Spleen (tissue), 11 donors: ENCODE measurements at regions not wholly inside any gene's neighbourhood (a gene's known extent, or its start where the extent isn't known, plus 50 kb on each side); places are given as distances from the start of the nearest gene placed in this dataset.

Experiments
- DNase-seq: peaks from one replicate; pipeline ENCODE4 v3.0.0-alpha.2; 2020
- H3K27ac ChIP-seq, 8 donors: fragments of 200-600 bp; sonication (generic) in 7 of 8; 1 replicate in 4 of 8; 2 replicates in 4 of 8; pipeline versions ENCODE4 v1.5.0 to v1.8.0; 2016 to 2021; ENCODE audit warnings: inconsistent platforms in 4 of 8, mild to moderate bottlenecking in 4 of 8, moderate library complexity in 1 of 8
- H3K27me3 ChIP-seq, 7 donors: fragments of 200-600 bp; sonication (generic) in 6 of 7; replicated peaks in 1 of 7; 1 replicate in 4 of 7; 2 replicates in 3 of 7; pipeline versions ENCODE4 v1.5.0 to v1.8.0; 2016 to 2021; ENCODE audit warnings: inconsistent platforms in 3 of 7, mild to moderate bottlenecking in 1 of 7
- H3K36me3 ChIP-seq, 6 donors: fragments of 200-600 bp; sonication (generic) in 5 of 6; 1 replicate in 4 of 6; 2 replicates in 2 of 6; pipeline versions ENCODE4 v1.5.0 to v1.8.0; 2016 to 2021; ENCODE audit warnings: inconsistent platforms in 2 of 6
- H3K4me1 ChIP-seq, 6 donors: fragments of 200-600 bp; sonication (generic) in 5 of 6; 1 replicate in 3 of 6; 2 replicates in 3 of 6; pipeline versions ENCODE4 v1.5.0 to v1.8.0; 2016 to 2021; ENCODE audit warnings: inconsistent platforms in 3 of 6
- H3K4me3 ChIP-seq, 8 donors: fragments of 200-600 bp; sonication (generic) in 7 of 8; 1 replicate in 4 of 8; 2 replicates in 4 of 8; pipeline versions ENCODE4 v1.5.0 to v1.8.0; 2016 to 2021; ENCODE audit warnings: inconsistent platforms in 4 of 8, mild to moderate bottlenecking in 4 of 8, moderate library complexity in 2 of 8
- H3K9me3 ChIP-seq, 8 donors: fragments of 200-600 bp; sonication (generic) in 7 of 8; 1 replicate in 4 of 8; 2 replicates in 4 of 8; pipeline versions ENCODE4 v1.5.0 to v1.8.0; 2016 to 2021; ENCODE audit warnings: inconsistent platforms in 4 of 8
- POLR2A ChIP-seq, 3 donors: fragments of 450-650 bp; IDR thresholded peaks; one replicate each; pipeline ENCODE4 v1.5.1; 2017; ENCODE audit warnings: antibody characterized with exemption in 3 of 3, mild to moderate bottlenecking in 1 of 3
- POLR2AphosphoS5 ChIP-seq, 3 donors: sonication (generic); formaldehyde crosslinking; IDR thresholded peaks; one replicate each; pipeline ENCODE4 v1.5.1; 2017; ENCODE audit warnings: antibody characterized with exemption in 3 of 3
- WGBS, 5 donors: extraction: QIAGEN DNeasy Blood & Tissue Kit in 3 of 5; methylation state at CpG; one replicate each; pipeline versions ENCODE4 v1.1.5 to v1.1.7; 2013 to 2018; 5-methylcytosine and 5-hydroxymethylcytosine counted together
- intact Hi-C: fragments of 100-400 bp; cut with DNase I; formaldehyde crosslinking; loops from one replicate; pipeline ENCODE4 v1.15.0; 2023; ENCODE audit warnings: low total_unique reads
- TF ChIP-seq, protein P1 (sequence below), 11 experiments: fragments of 200-600 bp in 7 of 11; fragments of 450-650 bp in 4 of 11; sonication (generic) in 4 of 11; IDR thresholded peaks in 8 of 11; conservative IDR thresholded peaks in 3 of 11; 1 replicate in 7 of 11; 2 replicates in 4 of 11; pipeline versions ENCODE4 v1.4.0 to v1.8.0; 2016 to 2021; ENCODE audit warnings: antibody characterized with exemption in 11 of 11, inconsistent platforms in 4 of 11, mild to moderate bottlenecking in 1 of 11
- donor health status: healthy with polysubstance abuse.
- donor health status: DM: no; HTN: no; CAD: no; lungs with moderate emphysema.
- donor health status: DM: no; HTN: no; CAD: no.
- donor health status: Bipolar disorder and iron deficiency.
- donor health status: healthy.
- donor health status: DM: no; HTN: no; CAD: no.
- donor health status: DM: yes; HTN: yes; CAD: no.

DNA sequence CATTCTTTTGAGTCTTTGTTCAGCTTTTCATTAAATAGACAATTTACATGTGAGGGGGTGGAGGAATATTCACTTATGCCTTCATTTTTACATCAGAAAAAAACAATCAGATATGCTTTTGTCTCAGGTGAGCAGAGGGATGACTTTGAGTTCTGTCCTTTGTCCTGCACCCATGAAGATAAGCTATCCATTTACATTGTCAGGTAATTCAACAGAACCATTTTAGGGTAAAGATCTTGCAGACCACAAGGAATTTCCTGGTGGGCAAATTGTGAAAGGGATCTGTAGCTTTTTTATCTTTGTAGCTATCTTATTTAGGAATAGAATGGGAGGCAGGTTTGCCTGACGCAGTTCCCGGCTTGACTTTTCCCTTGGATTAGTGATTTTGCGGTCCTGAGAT, 242.7 kb upstream of the IRF2BP2 start:
- intact Hi-C loops: no loop called here
- Histone ChIP-seq H3K4me3 (no peak overlapping the region), H3K9me3 (no peaks in the 10 kb centered on the region), H3K4me1 (peaks cover 12 to 50% (median 25%) of the 10 kb centered on the region in 6 donors), H3K27ac (no peak overlapping the region), H3K36me3 (no peaks in the 10 kb centered on the region), H3K27me3 (no peaks in the 10 kb centered on the region)
- 97 to 99% (median 99%) methylated on average over 3 of the region's 3 CpGs for WGBS, 5 donors
- DNase-seq: no peak
- TF ChIP-seq POLR2A (IDR thresholded peaks at IDR 0.05) (no peak), POLR2AphosphoS5 (IDR thresholded peaks at IDR 0.05) (no peak)
- TF ChIP-seq, protein P1, sequence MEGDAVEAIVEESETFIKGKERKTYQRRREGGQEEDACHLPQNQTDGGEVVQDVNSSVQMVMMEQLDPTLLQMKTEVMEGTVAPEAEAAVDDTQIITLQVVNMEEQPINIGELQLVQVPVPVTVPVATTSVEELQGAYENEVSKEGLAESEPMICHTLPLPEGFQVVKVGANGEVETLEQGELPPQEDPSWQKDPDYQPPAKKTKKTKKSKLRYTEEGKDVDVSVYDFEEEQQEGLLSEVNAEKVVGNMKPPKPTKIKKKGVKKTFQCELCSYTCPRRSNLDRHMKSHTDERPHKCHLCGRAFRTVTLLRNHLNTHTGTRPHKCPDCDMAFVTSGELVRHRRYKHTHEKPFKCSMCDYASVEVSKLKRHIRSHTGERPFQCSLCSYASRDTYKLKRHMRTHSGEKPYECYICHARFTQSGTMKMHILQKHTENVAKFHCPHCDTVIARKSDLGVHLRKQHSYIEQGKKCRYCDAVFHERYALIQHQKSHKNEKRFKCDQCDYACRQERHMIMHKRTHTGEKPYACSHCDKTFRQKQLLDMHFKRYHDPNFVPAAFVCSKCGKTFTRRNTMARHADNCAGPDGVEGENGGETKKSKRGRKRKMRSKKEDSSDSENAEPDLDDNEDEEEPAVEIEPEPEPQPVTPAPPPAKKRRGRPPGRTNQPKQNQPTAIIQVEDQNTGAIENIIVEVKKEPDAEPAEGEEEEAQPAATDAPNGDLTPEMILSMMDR (IDR thresholded peaks at IDR 0.05 in 8 of 11, conservative IDR thresholded peaks at IDR 0.05 in 3 of 11): no peak

DNA sequence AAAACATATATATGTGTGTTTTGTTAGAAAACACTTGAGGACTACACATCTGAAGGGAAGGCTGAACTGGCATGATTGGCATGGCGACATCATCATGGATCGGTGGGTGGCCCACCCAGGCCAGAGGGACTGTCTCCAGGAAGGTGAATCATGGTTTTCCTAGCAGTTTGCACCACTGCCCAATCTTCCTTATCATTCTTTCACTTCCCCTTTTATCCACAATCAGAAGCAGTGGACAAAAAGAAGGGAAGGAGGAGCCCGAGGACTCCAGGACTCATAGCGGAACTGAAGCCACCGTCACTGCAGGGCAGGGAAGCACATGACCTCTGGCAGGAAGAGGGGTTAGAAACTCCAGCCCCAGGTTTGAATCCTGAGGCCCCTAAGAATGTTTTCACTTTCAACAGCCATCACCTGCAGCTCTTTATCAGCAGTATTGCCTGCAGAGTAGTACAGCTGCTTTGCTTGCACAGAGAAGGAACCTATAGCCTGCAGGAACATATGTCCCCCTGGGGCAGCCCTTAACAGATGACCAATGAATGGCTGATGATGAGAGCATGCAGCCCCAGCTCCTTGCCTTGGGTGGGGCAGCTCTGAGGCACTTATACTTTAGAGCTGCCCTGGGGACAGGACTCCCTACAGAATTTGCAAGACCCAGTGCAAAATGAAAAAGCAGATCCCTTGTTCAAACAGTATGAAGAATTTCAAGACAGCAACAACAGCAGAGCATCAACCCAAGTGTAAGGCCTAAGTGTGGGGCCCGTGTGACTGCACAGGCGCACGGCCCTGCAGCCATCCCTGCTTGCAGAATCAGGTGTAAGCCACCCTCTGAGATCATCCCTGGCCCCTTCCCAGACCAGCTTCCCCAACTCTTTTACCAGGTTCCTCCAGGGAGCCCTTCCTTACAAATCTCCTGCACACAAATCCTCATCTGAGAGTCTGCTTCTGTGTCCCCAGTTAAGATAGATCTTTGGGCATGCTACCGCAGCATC, 241.8 kb upstream of the IRF2BP2 start:
- H3K27me3 ChIP-seq: no peaks in the 10 kb centered on the region
- TF ChIP-seq POLR2AphosphoS5 (IDR thresholded peaks at IDR 0.05) (peak in 1 of 3 donors; percentile 40), POLR2A (IDR thresholded peaks at IDR 0.05) (no peak)
- TF ChIP-seq, protein P1 (IDR thresholded peaks at IDR 0.05 in 8 of 11, conservative IDR thresholded peaks at IDR 0.05 in 3 of 11): no peak
- intact Hi-C loops: no loop called here
- peaks cover 12 to 50% (median 25%) of the 10 kb centered on the region in 6 donors for H3K4me1 ChIP-seq
- DNase-seq: no peak
- no peaks in the 10 kb centered on the region for H3K9me3 ChIP-seq
- peak overlapping the region in 5 of 8 donors; percentile 1 to 60 (median 40) for H3K27ac ChIP-seq
- H3K36me3 ChIP-seq: no peaks in the 10 kb centered on the region
- no peak overlapping the region for H3K4me3 ChIP-seq
- 53 to 67% (median 57%) methylated on average over 9 of the region's 9 CpGs for WGBS, 5 donors

- peaks cover 16 to 65% (median 34%) of the 10 kb centered on the region in 6 donors for H3K4me1 ChIP-seq
- intact Hi-C loops: loop anchor here (10.0 kb wide), 1 partner anchor 125 kb away; no protein-coding TSS in a partner anchor
- no peaks in the 10 kb centered on the region for H3K36me3 ChIP-seq
- peak overlapping the region in 1 of 8 donors; percentile 25 for H3K4me3 ChIP-seq
- peak overlapping the region in 7 of 8 donors; percentile 63 to 82 (median 78) for H3K27ac ChIP-seq
- no peak for DNase-seq
- no peaks in the 10 kb centered on the region for H3K9me3 ChIP-seq
- WGBS, 5 donors: 60 to 73% (median 64%) methylated on average over 8 of the region's 8 CpGs
- no peaks in the 10 kb centered on the region for H3K27me3 ChIP-seq
- TF ChIP-seq POLR2AphosphoS5 (IDR thresholded peaks at IDR 0.05): no peak
- no peak for TF ChIP-seq POLR2A (IDR thresholded peaks at IDR 0.05)
- TF ChIP-seq, protein P1 (IDR thresholded peaks at IDR 0.05 in 8 of 11, conservative IDR thresholded peaks at IDR 0.05 in 3 of 11): no peak
Measured at GRCh38 chr1:234849832-234850231, 239.9 kb upstream of the IRF2BP2 start.
